ENCODE measurements at regions not wholly inside any gene's neighbourhood (a gene's known extent, or its start where the extent isn't known, plus 50 kb on each side); places are given as distances from the start of the nearest gene placed in this dataset.

GRCh38 chrX:125709532-125709931, 389.9 kb downstream of the TEX13C start:
- in situ Hi-C loops (cut with MboI; ENCODE audit: low pct_unique_long_range_greater_than_20kb, low sequenced_read_pairs, unreplicated experiment) = no loop called here
- TF ChIP-seq, protein P1, sequence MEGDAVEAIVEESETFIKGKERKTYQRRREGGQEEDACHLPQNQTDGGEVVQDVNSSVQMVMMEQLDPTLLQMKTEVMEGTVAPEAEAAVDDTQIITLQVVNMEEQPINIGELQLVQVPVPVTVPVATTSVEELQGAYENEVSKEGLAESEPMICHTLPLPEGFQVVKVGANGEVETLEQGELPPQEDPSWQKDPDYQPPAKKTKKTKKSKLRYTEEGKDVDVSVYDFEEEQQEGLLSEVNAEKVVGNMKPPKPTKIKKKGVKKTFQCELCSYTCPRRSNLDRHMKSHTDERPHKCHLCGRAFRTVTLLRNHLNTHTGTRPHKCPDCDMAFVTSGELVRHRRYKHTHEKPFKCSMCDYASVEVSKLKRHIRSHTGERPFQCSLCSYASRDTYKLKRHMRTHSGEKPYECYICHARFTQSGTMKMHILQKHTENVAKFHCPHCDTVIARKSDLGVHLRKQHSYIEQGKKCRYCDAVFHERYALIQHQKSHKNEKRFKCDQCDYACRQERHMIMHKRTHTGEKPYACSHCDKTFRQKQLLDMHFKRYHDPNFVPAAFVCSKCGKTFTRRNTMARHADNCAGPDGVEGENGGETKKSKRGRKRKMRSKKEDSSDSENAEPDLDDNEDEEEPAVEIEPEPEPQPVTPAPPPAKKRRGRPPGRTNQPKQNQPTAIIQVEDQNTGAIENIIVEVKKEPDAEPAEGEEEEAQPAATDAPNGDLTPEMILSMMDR (IDR thresholded peaks at IDR 0.05; ENCODE audit: extremely low read depth, insufficient read depth, missing control alignments) = no peak
- DNase-seq (ENCODE audit: low spot score) = no peak

DNA sequence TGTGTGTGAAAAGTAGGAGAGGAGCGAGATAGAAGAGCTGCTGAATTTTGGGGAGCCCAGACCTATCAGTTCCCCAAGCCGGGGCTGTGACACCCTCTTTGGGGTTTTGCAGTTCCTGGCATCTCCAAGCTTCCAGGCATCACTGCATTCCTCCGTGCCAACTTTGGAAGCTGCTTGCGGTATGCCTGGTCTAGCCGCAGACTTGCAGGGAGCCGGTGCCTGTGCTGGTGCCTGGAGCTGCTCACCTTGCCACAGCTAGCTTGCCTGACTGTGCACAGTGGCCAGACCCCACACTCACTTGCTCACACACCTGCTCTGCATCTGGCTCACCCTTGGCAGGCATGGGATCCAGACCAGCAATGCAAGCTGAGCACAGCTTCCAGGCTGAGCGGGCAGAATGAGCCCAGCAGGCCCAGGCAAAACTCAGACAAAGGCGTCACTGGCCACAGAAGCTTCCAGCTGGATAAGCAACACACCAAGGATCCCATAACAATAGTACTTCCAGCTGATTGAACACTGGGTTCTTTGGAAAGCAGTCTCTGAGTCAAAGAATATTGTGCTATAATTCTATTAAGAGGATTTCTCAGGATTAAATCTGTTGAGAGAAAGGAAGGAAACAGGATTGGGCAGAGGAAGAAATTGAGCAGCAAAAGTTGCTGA, 390.9 kb downstream of the TEX13C start:
- in situ Hi-C loops (cut with MboI; ENCODE audit: low pct_unique_long_range_greater_than_20kb, low sequenced_read_pairs, unreplicated experiment) = no loop called here
- TF ChIP-seq, protein P1 (IDR thresholded peaks at IDR 0.05; ENCODE audit: extremely low read depth, insufficient read depth, missing control alignments) = no peak
- no peak for DNase-seq (ENCODE audit: low spot score)

DNA sequence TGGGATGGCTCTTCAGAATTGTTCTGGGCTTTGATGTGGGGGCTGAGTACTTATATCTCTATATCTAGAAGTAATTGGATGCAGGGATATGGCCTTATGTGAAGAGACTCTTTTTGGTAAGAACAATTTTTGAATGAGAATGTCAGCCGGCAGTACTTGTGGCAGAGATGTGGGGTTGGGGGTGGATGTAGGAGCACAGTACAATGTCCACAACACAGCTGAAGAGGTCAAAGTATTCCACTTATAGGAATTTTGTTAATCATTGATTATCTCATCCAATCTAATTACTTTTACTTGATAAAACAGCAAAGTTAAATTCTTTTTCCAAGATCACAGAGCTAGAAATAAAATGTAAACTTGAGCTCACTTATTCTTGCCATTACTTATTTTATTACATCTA, 391.4 kb downstream of the TEX13C start:
- in situ Hi-C loops (cut with MboI; ENCODE audit: low pct_unique_long_range_greater_than_20kb, low sequenced_read_pairs, unreplicated experiment) = no loop called here
- DNase-seq (ENCODE audit: low spot score) = no peak
- TF ChIP-seq, protein P1 (IDR thresholded peaks at IDR 0.05; ENCODE audit: extremely low read depth, insufficient read depth, missing control alignments) = no peak

DNA sequence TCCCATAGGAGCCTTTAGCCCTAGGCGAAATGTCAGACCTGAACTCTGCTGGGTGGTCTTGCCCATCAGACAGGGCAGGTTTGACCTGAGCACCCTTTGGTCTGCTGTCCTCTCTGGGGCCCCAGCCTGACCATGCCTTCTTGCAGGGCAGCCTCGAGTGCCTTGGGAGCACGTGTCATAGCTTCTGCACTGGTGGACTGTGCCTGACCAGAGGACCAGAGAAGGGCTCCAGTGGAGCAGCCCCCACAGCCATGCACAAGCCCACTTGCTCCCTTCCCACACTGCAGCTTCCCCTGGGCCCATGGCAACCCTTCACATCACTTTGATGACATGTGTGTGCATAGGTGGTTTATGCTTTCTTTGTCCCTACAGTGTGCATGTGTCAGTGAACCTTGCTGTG, 394.0 kb downstream of the TEX13C start:
- in situ Hi-C loops (cut with MboI; ENCODE audit: low pct_unique_long_range_greater_than_20kb, low sequenced_read_pairs, unreplicated experiment) = no loop called here
- TF ChIP-seq, protein P1 (IDR thresholded peaks at IDR 0.05; ENCODE audit: extremely low read depth, insufficient read depth, missing control alignments) = no peak
- DNase-seq (ENCODE audit: low spot score) = no peak

DNA sequence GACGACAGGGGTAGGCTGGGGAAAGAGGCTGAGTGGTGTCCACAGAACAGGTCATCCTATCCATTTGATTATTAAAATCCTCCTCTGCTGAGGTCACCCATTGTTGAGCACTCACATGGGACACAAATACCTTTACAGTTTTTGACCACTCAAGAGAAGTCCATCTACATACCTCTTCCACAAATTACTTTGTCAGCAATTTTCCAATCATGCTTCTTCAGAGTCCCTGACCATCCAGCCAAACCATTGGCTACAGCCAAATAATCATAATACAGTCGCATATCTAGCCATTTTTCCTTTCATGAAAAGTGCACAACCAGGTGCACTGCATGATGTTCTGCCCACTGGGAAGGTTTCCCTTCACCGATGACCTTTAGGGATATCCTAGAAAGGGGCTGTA, 407.4 kb downstream of the TEX13C start:
- in situ Hi-C loops (cut with MboI; ENCODE audit: low pct_unique_long_range_greater_than_20kb, low sequenced_read_pairs, unreplicated experiment) = no loop called here
- no peak for DNase-seq (ENCODE audit: low spot score)
- TF ChIP-seq, protein P1 (IDR thresholded peaks at IDR 0.05; ENCODE audit: extremely low read depth, insufficient read depth, missing control alignments) = no peak

DNA sequence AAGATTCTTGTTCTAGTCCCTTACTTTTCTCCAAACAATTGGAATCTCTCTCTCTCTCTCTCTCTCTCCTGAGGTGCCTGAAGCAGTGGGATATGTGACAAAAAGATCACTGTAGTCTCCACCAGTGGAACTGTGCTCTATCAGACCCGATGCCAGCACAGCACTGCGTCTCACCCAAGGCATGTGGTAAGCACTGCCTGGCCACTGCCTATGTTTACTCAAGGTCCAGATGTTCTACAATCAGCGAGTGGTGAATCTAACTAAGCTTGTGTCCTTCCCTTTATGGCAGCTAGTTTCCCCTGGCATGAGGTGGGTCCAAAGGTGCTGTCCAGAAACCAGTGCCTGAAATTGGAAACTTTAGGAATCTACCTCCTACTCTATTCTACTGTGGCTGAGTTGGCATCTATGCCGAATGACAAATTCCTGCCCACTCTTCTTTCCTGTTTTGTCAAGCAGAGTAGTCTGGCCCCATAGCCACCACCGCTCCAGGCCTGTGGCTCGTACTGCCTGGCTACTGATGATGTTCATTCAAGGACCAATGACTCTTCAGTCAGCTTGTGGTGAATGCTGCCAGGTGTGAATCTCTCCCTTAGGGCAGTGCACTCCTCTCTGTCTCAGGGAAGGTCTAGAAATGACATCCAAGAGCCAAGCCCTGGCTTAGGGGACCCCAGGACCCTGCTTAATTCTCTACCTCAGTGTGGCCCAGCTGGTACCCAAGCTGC, 416.5 kb downstream of the TEX13C start:
- in situ Hi-C loops (cut with MboI; ENCODE audit: low pct_unique_long_range_greater_than_20kb, low sequenced_read_pairs, unreplicated experiment) = no loop called here
- DNase-seq (ENCODE audit: low spot score) = no peak
- TF ChIP-seq, protein P1 (IDR thresholded peaks at IDR 0.05; ENCODE audit: extremely low read depth, insufficient read depth, missing control alignments) = no peak

All from GM13977 (cell line).